ENCODE measurements at regions not wholly inside any gene's neighbourhood (a gene's known extent, or its start where the extent isn't known, plus 50 kb on each side); places are given as distances from the start of the nearest gene placed in this dataset.
"Not testable (repeated sequence)": the region's sequence is repeated elsewhere in the genome, so short reads cannot be mapped to it uniquely, and the experiment has no call there.

- Mint-ChIP-seq H3K4me3 (ENCODE audit: unreplicated experiment) (no peak overlapping the region), H3K9me3 (ENCODE audit: unreplicated experiment) (no peaks in the 10 kb centered on the region), H3K27me3 (ENCODE audit: unreplicated experiment) (no peaks in the 10 kb centered on the region), H3K36me3 (ENCODE audit: unreplicated experiment) (no peaks in the 10 kb centered on the region), H3K4me1 (ENCODE audit: unreplicated experiment) (no peaks in the 10 kb centered on the region), H3K27ac (ENCODE audit: unreplicated experiment) (no peak overlapping the region)
- no peak for DNase-seq (ENCODE audit: extremely low spot score, unreplicated experiment)
- TF ChIP-seq CTCF (IDR thresholded peaks at IDR 0.05): no peak
Measured at GRCh38 chr6:8301502-8301901, 133.8 kb downstream of the SLC35B3 start.

DNA sequence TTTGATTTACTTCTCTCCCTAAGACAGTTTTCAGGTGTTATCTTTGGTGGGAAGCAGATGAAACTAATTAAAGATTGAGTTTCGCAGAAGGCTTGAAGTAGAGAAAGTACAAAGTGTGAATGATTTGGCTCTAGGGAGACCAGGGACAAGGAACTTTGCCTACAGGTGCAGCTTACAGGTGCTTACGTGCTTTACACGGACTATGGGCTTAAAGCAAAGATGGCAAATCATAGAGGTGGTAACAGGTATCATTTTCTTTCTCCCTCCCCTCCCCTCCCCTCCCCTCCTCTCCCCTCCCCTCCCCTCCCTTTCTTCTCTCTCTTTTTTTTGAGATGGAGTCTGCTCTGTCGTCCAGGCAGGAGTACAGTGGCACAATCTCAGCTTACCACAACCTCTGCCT lies 136.3 kb downstream of the SLC35B3 start:
- no peak for DNase-seq (ENCODE audit: extremely low spot score, unreplicated experiment)
- H3K27me3 Mint-ChIP-seq (ENCODE audit: unreplicated experiment): no peaks in the 10 kb centered on the region
- no peak overlapping the region for H3K4me3 Mint-ChIP-seq (ENCODE audit: unreplicated experiment)
- no peaks in the 10 kb centered on the region for H3K9me3 Mint-ChIP-seq (ENCODE audit: unreplicated experiment)
- no peak for TF ChIP-seq CTCF (IDR thresholded peaks at IDR 0.05)
- no peak overlapping the region for H3K27ac Mint-ChIP-seq (ENCODE audit: unreplicated experiment)
- no peaks in the 10 kb centered on the region for H3K4me1 Mint-ChIP-seq (ENCODE audit: unreplicated experiment)
- no peaks in the 10 kb centered on the region for H3K36me3 Mint-ChIP-seq (ENCODE audit: unreplicated experiment)

GRCh38 chr6:8282946-8283345 lies 152.4 kb downstream of the SLC35B3 start:
- not testable (repeated sequence) for H3K27ac Mint-ChIP-seq (ENCODE audit: unreplicated experiment); H3K9me3 Mint-ChIP-seq (ENCODE audit: unreplicated experiment)

DNA sequence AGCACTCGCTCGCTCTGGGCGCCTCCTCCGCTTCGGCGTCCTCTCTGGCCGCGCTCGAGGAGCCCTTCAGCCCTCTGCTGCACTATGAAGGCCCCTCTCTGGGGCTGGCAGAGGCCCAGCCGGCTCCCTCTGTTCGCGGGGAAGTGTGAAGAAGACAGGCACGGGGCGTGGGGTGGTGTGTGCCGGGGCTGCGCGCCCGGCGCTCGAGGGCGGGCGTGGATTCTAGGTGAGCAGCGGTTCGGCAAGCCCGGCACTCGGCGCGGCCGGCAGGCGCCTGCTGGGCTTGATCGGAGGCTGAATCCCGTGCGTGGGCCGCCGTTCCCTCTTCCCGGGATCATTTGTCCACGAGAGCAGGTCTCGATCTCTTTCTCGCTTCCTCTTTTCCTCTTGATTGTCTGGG lies 153.0 kb downstream of the SLC35B3 start:
- no peaks in the 10 kb centered on the region for H3K9me3 Mint-ChIP-seq (ENCODE audit: unreplicated experiment)
- H3K36me3 Mint-ChIP-seq (ENCODE audit: unreplicated experiment): no peaks in the 10 kb centered on the region
- H3K4me1 Mint-ChIP-seq (ENCODE audit: unreplicated experiment): no peaks in the 10 kb centered on the region
- H3K4me3 Mint-ChIP-seq (ENCODE audit: unreplicated experiment): no peak overlapping the region
- no peak for DNase-seq (ENCODE audit: extremely low spot score, unreplicated experiment)
- no peak overlapping the region for H3K27ac Mint-ChIP-seq (ENCODE audit: unreplicated experiment)
- no peak for TF ChIP-seq CTCF (IDR thresholded peaks at IDR 0.05)
- peaks cover 9% of the 10 kb centered on the region for H3K27me3 Mint-ChIP-seq (ENCODE audit: unreplicated experiment)

More at GRCh38 chr6:8282946-8283345, 152.4 kb downstream of the SLC35B3 start:
- not testable (repeated sequence) for H3K4me1 Mint-ChIP-seq (ENCODE audit: unreplicated experiment); H3K27me3 Mint-ChIP-seq (ENCODE audit: unreplicated experiment); DNase-seq (ENCODE audit: extremely low spot score, unreplicated experiment); H3K36me3 Mint-ChIP-seq (ENCODE audit: unreplicated experiment); H3K4me3 Mint-ChIP-seq (ENCODE audit: unreplicated experiment)

GRCh38 chr6:8279041-8279805 lies 156.1 kb downstream of the SLC35B3 start:
- TF ChIP-seq CTCF (IDR thresholded peaks at IDR 0.05): no peak
- no peaks in the 10 kb centered on the region for H3K36me3 Mint-ChIP-seq (ENCODE audit: unreplicated experiment)
- no peak overlapping the region for H3K4me3 Mint-ChIP-seq (ENCODE audit: unreplicated experiment)
- no peaks in the 10 kb centered on the region for H3K4me1 Mint-ChIP-seq (ENCODE audit: unreplicated experiment)
- no peaks in the 10 kb centered on the region for H3K9me3 Mint-ChIP-seq (ENCODE audit: unreplicated experiment)
- peaks cover 9% of the 10 kb centered on the region for H3K27me3 Mint-ChIP-seq (ENCODE audit: unreplicated experiment)
- H3K27ac Mint-ChIP-seq (ENCODE audit: unreplicated experiment): no peak overlapping the region
- DNase-seq (ENCODE audit: extremely low spot score, unreplicated experiment): no peak

All from osteocyte (in vitro differentiated cells).